A673 (cell line): ENCODE measurements at regions not wholly inside any gene's neighbourhood (a gene's known extent, or its start where the extent isn't known, plus 50 kb on each side); places are given as distances from the start of the nearest gene placed in this dataset.

ENCODE experiments used
- EZH2 ChIP-seq: fragments of 200-600 bp; sonication (generic); IDR thresholded peaks from 2 replicates; pipeline ENCODE4 v1.6.1; 2017; ENCODE audit warnings: borderline replicate concordance, low read depth, mild to moderate bottlenecking, mixed read lengths, antibody characterized with exemption, low read length; ENCODE audit not compliant: poor library complexity, severe bottlenecking
- TF ChIP-seq, protein P1 (sequence below): fragments of 300-800, 200-600 bp; sonication (generic); conservative IDR thresholded peaks from 2 replicates; pipeline ENCODE4 v1.5.1; 2017; ENCODE audit warnings: low read depth, mild to moderate bottlenecking, antibody characterized with exemption, low read length, moderate library complexity, mixed read lengths

DNA sequence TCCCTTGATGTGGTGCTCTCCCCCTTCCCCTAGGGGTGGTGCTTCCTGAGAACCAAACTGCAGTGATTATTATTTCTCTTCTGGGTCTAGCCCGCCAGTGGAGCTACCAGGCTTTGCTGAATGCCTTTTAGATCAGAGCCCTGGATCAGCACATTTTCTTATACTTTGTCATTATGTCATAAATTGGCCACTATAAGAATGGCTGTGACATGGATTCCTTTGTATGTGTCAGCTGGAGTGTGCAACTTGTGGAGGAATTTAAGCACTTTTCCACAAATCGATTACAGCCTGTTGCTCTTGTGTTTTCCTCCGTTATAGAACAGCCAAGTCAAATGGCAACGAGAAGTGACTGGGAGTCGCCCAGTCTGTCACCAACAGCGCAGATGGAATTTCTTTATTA lies 273.3 kb downstream of the DUSP10 start:
- TF ChIP-seq, protein P1, sequence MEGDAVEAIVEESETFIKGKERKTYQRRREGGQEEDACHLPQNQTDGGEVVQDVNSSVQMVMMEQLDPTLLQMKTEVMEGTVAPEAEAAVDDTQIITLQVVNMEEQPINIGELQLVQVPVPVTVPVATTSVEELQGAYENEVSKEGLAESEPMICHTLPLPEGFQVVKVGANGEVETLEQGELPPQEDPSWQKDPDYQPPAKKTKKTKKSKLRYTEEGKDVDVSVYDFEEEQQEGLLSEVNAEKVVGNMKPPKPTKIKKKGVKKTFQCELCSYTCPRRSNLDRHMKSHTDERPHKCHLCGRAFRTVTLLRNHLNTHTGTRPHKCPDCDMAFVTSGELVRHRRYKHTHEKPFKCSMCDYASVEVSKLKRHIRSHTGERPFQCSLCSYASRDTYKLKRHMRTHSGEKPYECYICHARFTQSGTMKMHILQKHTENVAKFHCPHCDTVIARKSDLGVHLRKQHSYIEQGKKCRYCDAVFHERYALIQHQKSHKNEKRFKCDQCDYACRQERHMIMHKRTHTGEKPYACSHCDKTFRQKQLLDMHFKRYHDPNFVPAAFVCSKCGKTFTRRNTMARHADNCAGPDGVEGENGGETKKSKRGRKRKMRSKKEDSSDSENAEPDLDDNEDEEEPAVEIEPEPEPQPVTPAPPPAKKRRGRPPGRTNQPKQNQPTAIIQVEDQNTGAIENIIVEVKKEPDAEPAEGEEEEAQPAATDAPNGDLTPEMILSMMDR = no peak
- no peak for TF ChIP-seq EZH2
